B cell (primary cell): ENCODE measurements at regions not wholly inside any gene's neighbourhood (a gene's known extent, or its start where the extent isn't known, plus 50 kb on each side); places are given as distances from the start of the nearest gene placed in this dataset.

Experiments used
- EZH2 ChIP-seq: IDR thresholded peaks from 2 replicates; pipeline ENCODE4 v1.6.1; 2012; ENCODE audit warnings: borderline replicate concordance, low read depth, mild to moderate bottlenecking, moderate library complexity, low read length; ENCODE audit not compliant: insufficient read depth, poor library complexity, severe bottlenecking
- TF ChIP-seq, protein P1 (sequence below): fragments of 200-600 bp; IDR thresholded peaks from one replicate; pipeline ENCODE4 v1.8.0; 2022; ENCODE audit warnings: antibody characterized with exemption, mild to moderate bottlenecking

DNA sequence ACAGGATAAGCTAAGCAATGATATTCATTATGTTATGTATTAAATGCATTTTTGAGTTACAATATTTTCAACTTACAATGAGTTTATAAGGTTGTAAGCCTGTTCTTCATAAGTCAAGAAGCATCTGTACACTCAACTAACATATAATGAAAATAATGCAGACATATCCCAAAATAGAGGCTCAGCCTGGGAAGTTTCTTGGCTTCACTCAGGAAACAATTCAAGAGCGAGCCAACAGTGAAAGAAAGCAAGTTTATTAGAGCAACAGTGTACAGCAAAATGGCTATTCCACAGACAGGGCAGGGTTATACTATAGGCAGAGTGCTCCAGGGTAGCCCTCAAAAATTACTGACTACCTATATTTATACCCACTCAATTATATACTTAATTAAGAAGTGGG lies 1581.8 kb downstream of the HACE1 start:
- TF ChIP-seq, protein P1, sequence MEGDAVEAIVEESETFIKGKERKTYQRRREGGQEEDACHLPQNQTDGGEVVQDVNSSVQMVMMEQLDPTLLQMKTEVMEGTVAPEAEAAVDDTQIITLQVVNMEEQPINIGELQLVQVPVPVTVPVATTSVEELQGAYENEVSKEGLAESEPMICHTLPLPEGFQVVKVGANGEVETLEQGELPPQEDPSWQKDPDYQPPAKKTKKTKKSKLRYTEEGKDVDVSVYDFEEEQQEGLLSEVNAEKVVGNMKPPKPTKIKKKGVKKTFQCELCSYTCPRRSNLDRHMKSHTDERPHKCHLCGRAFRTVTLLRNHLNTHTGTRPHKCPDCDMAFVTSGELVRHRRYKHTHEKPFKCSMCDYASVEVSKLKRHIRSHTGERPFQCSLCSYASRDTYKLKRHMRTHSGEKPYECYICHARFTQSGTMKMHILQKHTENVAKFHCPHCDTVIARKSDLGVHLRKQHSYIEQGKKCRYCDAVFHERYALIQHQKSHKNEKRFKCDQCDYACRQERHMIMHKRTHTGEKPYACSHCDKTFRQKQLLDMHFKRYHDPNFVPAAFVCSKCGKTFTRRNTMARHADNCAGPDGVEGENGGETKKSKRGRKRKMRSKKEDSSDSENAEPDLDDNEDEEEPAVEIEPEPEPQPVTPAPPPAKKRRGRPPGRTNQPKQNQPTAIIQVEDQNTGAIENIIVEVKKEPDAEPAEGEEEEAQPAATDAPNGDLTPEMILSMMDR, result no peak
- no peak for TF ChIP-seq EZH2
